ENCODE measurements at regions not wholly inside any gene's neighbourhood (a gene's known extent, or its start where the extent isn't known, plus 50 kb on each side); places are given as distances from the start of the nearest gene placed in this dataset.

GRCh38 chr3:98662699-98663098 lies 69.3 kb upstream of the CPOX start:
- DNase-seq (ENCODE audit: low read depth in 1 of 2, low spot score in 1 of 2), result no peak
- no peak for ATAC-seq
- ChIA-PET CTCF (no interaction called here), POLR2A (no interaction called here)
- no peaks in the 10 kb centered on the region for H3K9me3 ChIP-seq
- no peak for FAIRE-seq
- H3K4me2 ChIP-seq, result no peak overlapping the region
- TF ChIP-seq USF2 (IDR thresholded peaks at IDR 0.05) (no peak), CHD2 (IDR thresholded peaks at IDR 0.05; ENCODE audit: low read length, partially characterized antibody) (no peak), CBX2 (IDR thresholded peaks at IDR 0.05; ENCODE audit: borderline replicate concordance, low read depth) (no peak), RNF2 (IDR thresholded peaks at IDR 0.05; ENCODE audit: borderline replicate concordance, low read depth) (no peak; the same call in 1 of the 2 replicates), ZC3H11A (IDR thresholded peaks at IDR 0.05) (no peak), CHD4 (IDR thresholded peaks at IDR 0.05; ENCODE audit: borderline replicate concordance) (no peak), ZFP36 (IDR thresholded peaks at IDR 0.05; ENCODE audit: borderline replicate concordance, partially characterized antibody) (no peak), FOSB (CRISPR knock-in tag; IDR thresholded peaks at IDR 0.05) (no peak), EHF (CRISPR knock-in tag; IDR thresholded peaks at IDR 0.05) (no peak), ESRRA (IDR thresholded peaks at IDR 0.05; ENCODE audit: borderline replicate concordance, low read length) (no peak), HOXB13 (CRISPR knock-in tag; IDR thresholded peaks at IDR 0.05; ENCODE audit: low read depth) (no peak), RARB (CRISPR knock-in tag; IDR thresholded peaks at IDR 0.05) (no peak), JUN (IDR thresholded peaks at IDR 0.05) (no peak), MAFK (IDR thresholded peaks at IDR 0.05; ENCODE audit: partially characterized antibody) (no peak), BHLHE40 (IDR thresholded peaks at IDR 0.05; ENCODE audit: low read depth, low read length) (no peak)
- TF ChIP-seq, protein P1, sequence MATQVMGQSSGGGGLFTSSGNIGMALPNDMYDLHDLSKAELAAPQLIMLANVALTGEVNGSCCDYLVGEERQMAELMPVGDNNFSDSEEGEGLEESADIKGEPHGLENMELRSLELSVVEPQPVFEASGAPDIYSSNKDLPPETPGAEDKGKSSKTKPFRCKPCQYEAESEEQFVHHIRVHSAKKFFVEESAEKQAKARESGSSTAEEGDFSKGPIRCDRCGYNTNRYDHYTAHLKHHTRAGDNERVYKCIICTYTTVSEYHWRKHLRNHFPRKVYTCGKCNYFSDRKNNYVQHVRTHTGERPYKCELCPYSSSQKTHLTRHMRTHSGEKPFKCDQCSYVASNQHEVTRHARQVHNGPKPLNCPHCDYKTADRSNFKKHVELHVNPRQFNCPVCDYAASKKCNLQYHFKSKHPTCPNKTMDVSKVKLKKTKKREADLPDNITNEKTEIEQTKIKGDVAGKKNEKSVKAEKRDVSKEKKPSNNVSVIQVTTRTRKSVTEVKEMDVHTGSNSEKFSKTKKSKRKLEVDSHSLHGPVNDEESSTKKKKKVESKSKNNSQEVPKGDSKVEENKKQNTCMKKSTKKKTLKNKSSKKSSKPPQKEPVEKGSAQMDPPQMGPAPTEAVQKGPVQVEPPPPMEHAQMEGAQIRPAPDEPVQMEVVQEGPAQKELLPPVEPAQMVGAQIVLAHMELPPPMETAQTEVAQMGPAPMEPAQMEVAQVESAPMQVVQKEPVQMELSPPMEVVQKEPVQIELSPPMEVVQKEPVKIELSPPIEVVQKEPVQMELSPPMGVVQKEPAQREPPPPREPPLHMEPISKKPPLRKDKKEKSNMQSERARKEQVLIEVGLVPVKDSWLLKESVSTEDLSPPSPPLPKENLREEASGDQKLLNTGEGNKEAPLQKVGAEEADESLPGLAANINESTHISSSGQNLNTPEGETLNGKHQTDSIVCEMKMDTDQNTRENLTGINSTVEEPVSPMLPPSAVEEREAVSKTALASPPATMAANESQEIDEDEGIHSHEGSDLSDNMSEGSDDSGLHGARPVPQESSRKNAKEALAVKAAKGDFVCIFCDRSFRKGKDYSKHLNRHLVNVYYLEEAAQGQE (IDR thresholded peaks at IDR 0.05), result no peak
- TF ChIP-seq, protein P2, sequence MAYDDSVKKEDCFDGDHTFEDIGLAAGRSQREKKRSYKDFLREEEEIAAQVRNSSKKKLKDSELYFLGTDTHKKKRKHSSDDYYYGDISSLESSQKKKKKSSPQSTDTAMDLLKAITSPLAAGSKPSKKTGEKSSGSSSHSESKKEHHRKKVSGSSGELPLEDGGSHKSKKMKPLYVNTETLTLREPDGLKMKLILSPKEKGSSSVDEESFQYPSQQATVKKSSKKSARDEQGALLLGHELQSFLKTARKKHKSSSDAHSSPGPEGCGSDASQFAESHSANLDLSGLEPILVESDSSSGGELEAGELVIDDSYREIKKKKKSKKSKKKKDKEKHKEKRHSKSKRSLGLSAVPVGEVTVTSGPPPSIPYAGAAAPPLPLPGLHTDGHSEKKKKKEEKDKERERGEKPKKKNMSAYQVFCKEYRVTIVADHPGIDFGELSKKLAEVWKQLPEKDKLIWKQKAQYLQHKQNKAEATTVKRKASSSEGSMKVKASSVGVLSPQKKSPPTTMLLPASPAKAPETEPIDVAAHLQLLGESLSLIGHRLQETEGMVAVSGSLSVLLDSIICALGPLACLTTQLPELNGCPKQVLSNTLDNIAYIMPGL (CRISPR knock-in tag; IDR thresholded peaks at IDR 0.05; ENCODE audit: borderline replicate concordance), result no peak
- WGBS (ENCODE audit: missing lambda C conversion rate), result 12% methylated on average over 4 of the region's 4 CpGs
- H3K27ac ChIP-seq, result no peak overlapping the region
- no peaks in the 10 kb centered on the region for H3K4me1 ChIP-seq
- H3K4me3 ChIP-seq, result no peak overlapping the region

GRCh38 chr3:98670020-98670419 lies 76.6 kb upstream of the CPOX start:
- 39% methylated on average over 4 of the region's 4 CpGs for WGBS (ENCODE audit: missing lambda C conversion rate)
- ChIA-PET CTCF (interaction anchor here (0.8 to 3.0 kb wide), 2 partner anchors 13 to 25 kb away, joined by 4 to 8 read pairs; no protein-coding TSS in a partner anchor), POLR2A (no interaction called here)
- Histone ChIP-seq H3K4me2 (no peak overlapping the region), H3K4me3 (no peak overlapping the region), H3K9me3 (no peaks in the 10 kb centered on the region), H3K4me1 (no peaks in the 10 kb centered on the region), H3K27ac (no peak overlapping the region)
- TF ChIP-seq JUN (IDR thresholded peaks at IDR 0.05), result no peak
- TF ChIP-seq, protein P3, sequence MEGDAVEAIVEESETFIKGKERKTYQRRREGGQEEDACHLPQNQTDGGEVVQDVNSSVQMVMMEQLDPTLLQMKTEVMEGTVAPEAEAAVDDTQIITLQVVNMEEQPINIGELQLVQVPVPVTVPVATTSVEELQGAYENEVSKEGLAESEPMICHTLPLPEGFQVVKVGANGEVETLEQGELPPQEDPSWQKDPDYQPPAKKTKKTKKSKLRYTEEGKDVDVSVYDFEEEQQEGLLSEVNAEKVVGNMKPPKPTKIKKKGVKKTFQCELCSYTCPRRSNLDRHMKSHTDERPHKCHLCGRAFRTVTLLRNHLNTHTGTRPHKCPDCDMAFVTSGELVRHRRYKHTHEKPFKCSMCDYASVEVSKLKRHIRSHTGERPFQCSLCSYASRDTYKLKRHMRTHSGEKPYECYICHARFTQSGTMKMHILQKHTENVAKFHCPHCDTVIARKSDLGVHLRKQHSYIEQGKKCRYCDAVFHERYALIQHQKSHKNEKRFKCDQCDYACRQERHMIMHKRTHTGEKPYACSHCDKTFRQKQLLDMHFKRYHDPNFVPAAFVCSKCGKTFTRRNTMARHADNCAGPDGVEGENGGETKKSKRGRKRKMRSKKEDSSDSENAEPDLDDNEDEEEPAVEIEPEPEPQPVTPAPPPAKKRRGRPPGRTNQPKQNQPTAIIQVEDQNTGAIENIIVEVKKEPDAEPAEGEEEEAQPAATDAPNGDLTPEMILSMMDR (IDR thresholded peaks at IDR 0.05), result no peak
- no peak for TF ChIP-seq RFX5 (IDR thresholded peaks at IDR 0.05)
- TF ChIP-seq NPAS2 (CRISPR knock-in tag; IDR thresholded peaks at IDR 0.05; ENCODE audit: borderline replicate concordance), result no peak
- no peak for TF ChIP-seq JUNB (IDR thresholded peaks at IDR 0.05)
- no peak for TF ChIP-seq PHF8 (IDR thresholded peaks at IDR 0.05; ENCODE audit: borderline replicate concordance, low read depth)
- TF ChIP-seq MAFK (IDR thresholded peaks at IDR 0.05; ENCODE audit: partially characterized antibody), result no peak
- TF ChIP-seq NR3C1 (IDR thresholded peaks at IDR 0.05), result no peak
- TF ChIP-seq GATA3 (IDR thresholded peaks at IDR 0.05; ENCODE audit: borderline replicate concordance), result no peak
- no peak for TF ChIP-seq E2F6 (IDR thresholded peaks at IDR 0.05; ENCODE audit: borderline replicate concordance, low read depth)
- TF ChIP-seq EHF (CRISPR knock-in tag; IDR thresholded peaks at IDR 0.05), result no peak
- no peak for TF ChIP-seq PBX3 (IDR thresholded peaks at IDR 0.05)
- ATAC-seq (no peak), DNase-seq (ENCODE audit: low read depth in 1 of 2, low spot score in 1 of 2) (no peak), FAIRE-seq (no peak)
